Loucy (cell line): ENCODE measurements at regions not wholly inside any gene's neighbourhood (a gene's known extent, or its start where the extent isn't known, plus 50 kb on each side); places are given as distances from the start of the nearest gene placed in this dataset.

Source experiments
- EZH2phosphoT487 ChIP-seq: fragments of 200-600 bp; IDR thresholded peaks from 2 replicates; pipeline ENCODE4 v1.6.1; 2018; ENCODE audit warnings: antibody characterized with exemption, mild to moderate bottlenecking, moderate library complexity, borderline replicate concordance
- TF ChIP-seq, protein P1 (sequence below): fragments of 200-600 bp; sonication (generic); conservative IDR thresholded peaks from 2 replicates; pipeline ENCODE4 v1.5.1; 2014; ENCODE audit warnings: mild to moderate bottlenecking, antibody characterized with exemption, low read length

DNA sequence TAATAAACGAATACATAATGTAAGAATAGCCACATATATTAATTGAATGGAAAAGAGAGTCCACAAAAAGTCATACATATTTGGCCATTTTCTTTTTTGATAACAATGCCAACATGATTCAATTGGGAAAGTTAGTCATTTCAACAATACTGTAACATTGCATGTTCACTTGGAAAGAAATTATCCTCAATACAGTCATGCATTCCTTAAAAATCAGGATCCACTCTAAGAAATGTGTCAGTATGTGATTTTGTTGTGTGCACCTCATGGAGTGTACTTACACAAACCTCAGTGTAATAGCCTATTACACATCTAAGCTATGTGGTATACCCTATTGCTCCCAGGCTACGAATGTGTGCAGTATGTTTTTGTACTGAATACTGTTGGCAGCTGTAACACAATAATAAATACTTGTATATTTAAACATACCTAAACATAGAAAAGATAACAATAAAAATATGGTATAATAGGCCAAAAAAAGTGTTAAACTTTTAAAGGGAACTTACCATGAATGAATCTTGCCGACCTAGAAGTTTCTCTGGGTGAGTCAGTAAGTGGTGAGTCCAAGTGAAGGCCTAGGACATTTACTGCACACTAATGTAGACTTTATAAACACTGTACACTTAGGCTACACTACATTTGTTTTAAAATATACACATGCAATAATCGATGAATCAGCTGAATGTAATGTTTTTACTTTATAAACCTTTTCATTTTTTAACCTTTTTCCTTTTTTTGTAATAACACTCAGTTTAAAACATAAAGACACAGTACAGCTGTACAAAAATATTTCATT lies 806.8 kb downstream of the PCDH18 start:
- TF ChIP-seq, protein P1, sequence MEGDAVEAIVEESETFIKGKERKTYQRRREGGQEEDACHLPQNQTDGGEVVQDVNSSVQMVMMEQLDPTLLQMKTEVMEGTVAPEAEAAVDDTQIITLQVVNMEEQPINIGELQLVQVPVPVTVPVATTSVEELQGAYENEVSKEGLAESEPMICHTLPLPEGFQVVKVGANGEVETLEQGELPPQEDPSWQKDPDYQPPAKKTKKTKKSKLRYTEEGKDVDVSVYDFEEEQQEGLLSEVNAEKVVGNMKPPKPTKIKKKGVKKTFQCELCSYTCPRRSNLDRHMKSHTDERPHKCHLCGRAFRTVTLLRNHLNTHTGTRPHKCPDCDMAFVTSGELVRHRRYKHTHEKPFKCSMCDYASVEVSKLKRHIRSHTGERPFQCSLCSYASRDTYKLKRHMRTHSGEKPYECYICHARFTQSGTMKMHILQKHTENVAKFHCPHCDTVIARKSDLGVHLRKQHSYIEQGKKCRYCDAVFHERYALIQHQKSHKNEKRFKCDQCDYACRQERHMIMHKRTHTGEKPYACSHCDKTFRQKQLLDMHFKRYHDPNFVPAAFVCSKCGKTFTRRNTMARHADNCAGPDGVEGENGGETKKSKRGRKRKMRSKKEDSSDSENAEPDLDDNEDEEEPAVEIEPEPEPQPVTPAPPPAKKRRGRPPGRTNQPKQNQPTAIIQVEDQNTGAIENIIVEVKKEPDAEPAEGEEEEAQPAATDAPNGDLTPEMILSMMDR, result no peak
- TF ChIP-seq EZH2phosphoT487, result no peak
